MCF 10A (cell line): ENCODE measurements at regions not wholly inside any gene's neighbourhood (a gene's known extent, or its start where the extent isn't known, plus 50 kb on each side); places are given as distances from the start of the nearest gene placed in this dataset.

Experiments
- BruUV-seq: library from RNA; stranded (reverse); fragments of 400-500 nt; replicated peaks from 2 replicates; lab custom pipeline; 2021; lab: Mats Ljungman, UMichigan
- CTCF ChIA-PET: fragments of 300-600 bp; sonication (Branson Sonifier 250); formaldehyde crosslinking; extraction: SDS; loops from one replicate; lab custom pipeline; 2021; ENCODE audit warnings: antibody characterized with exemption, inconsistent platforms; lab: Yijun Ruan, JAX
- POLR2A ChIA-PET: fragments of 300-600, 350-650 bp; sonication (Branson Sonifier 250); formaldehyde crosslinking; extraction: SDS; loops from one replicate; lab custom pipeline; 2020; ENCODE audit warnings: antibody characterized with exemption, inconsistent platforms; lab: Yijun Ruan, JAX
- DNase-seq: peaks from one replicate; pipeline ENCODE4 v3.0.0-alpha.2; 2018; ENCODE audit not compliant: unreplicated experiment
- H3K27ac Mint-ChIP-seq: one replicate; pipeline ENCODE4 v1.8.0; 2022; ENCODE audit warnings: mild to moderate bottlenecking, low read depth, mixed read lengths; ENCODE audit not compliant: unreplicated experiment
- H3K27me3 Mint-ChIP-seq: one replicate; pipeline ENCODE4 v1.8.0; 2022; ENCODE audit warnings: mixed read lengths; ENCODE audit not compliant: insufficient read depth, unreplicated experiment
- H3K36me3 Mint-ChIP-seq: one replicate; pipeline ENCODE4 v1.8.0; 2022; ENCODE audit warnings: mild to moderate bottlenecking, moderate library complexity, mixed read lengths; ENCODE audit not compliant: insufficient read depth, unreplicated experiment
- H3K4me1 Mint-ChIP-seq: one replicate; pipeline ENCODE4 v1.8.0; 2022; ENCODE audit warnings: mixed read lengths; ENCODE audit not compliant: insufficient read depth, unreplicated experiment
- H3K4me3 Mint-ChIP-seq: one replicate; pipeline ENCODE4 v1.8.0; 2022; ENCODE audit warnings: mild to moderate bottlenecking, moderate library complexity, mixed read lengths; ENCODE audit not compliant: unreplicated experiment
- H3K9me3 Mint-ChIP-seq: one replicate; pipeline ENCODE4 v1.8.0; 2022; ENCODE audit warnings: mixed read lengths; ENCODE audit not compliant: unreplicated experiment
- CTCF ChIP-seq: fragments of 200-600 bp; IDR thresholded peaks from one replicate; pipeline ENCODE4 v1.8.0; 2022; ENCODE audit warnings: antibody characterized with exemption, mild to moderate bottlenecking; ENCODE audit not compliant: unreplicated experiment
- intact Hi-C: fragments of 100-400 bp; cut with micrococcal nuclease; formaldehyde crosslinking; loops from 2 replicates; pipeline ENCODE4 v1.14.1; 2022

- ChIA-PET CTCF (interaction anchor here (0.6 kb wide), 1 partner anchor 278 kb away, joined by 3 read pairs; no protein-coding TSS in a partner anchor), POLR2A (no interaction called here)
- Mint-ChIP-seq H3K4me1 (no peaks in the 10 kb centered on the region), H3K27me3 (no peaks in the 10 kb centered on the region), H3K27ac (no peak overlapping the region), H3K4me3 (no peak overlapping the region), H3K36me3 (no peaks in the 10 kb centered on the region), H3K9me3 (no peaks in the 10 kb centered on the region)
- no TSS peak for BruUV-seq
- intact Hi-C loops, result no loop called here
- no peak for DNase-seq
- no peak for TF ChIP-seq CTCF
These were observed 156.1 kb upstream of the CTBP2 start for GRCh38 chr10:125316436-125316835.

GRCh38 chr10:125300937-125301336, 140.6 kb upstream of the CTBP2 start:
- TF ChIP-seq CTCF, result no peak
- no TSS peak for BruUV-seq
- intact Hi-C loops, result no loop called here
- POLR2A ChIA-PET, result no interaction called here
- Mint-ChIP-seq H3K27ac (no peak overlapping the region), H3K27me3 (no peaks in the 10 kb centered on the region), H3K4me1 (peaks cover 5% of the 10 kb centered on the region), H3K36me3 (no peaks in the 10 kb centered on the region), H3K4me3 (no peak overlapping the region), H3K9me3 (peaks cover 6% of the 10 kb centered on the region)
- CTCF ChIA-PET, result no interaction called here
- no peak for DNase-seq

- Mint-ChIP-seq H3K27ac (no peak overlapping the region), H3K4me3 (no peak overlapping the region), H3K27me3 (no peaks in the 10 kb centered on the region), H3K9me3 (peaks cover 6% of the 10 kb centered on the region), H3K4me1 (peaks cover 5% of the 10 kb centered on the region), H3K36me3 (no peaks in the 10 kb centered on the region)
- BruUV-seq, result no TSS peak
- TF ChIP-seq CTCF, result no peak
- ChIA-PET POLR2A (no interaction called here), CTCF (no interaction called here)
- no peak for DNase-seq
- intact Hi-C loops, result no loop called here
These were observed 139.1 kb upstream of the CTBP2 start for GRCh38 chr10:125299461-125299860.

- ChIA-PET CTCF (no interaction called here), POLR2A (interaction anchor here (1.0 kb wide), 1 partner anchor 13 kb away, joined by 3 read pairs; no protein-coding TSS in a partner anchor)
- H3K27ac Mint-ChIP-seq, result no peak overlapping the region
- H3K9me3 Mint-ChIP-seq, result peaks cover 6% of the 10 kb centered on the region
- intact Hi-C loops, result no loop called here
- no peak for DNase-seq
- peaks cover 5% of the 10 kb centered on the region for H3K4me1 Mint-ChIP-seq
- no peaks in the 10 kb centered on the region for H3K36me3 Mint-ChIP-seq
- BruUV-seq, result no TSS peak
- H3K27me3 Mint-ChIP-seq, result no peaks in the 10 kb centered on the region
- no peak overlapping the region for H3K4me3 Mint-ChIP-seq
- TF ChIP-seq CTCF, result no peak
These were observed 136.2 kb upstream of the CTBP2 start for GRCh38 chr10:125296598-125296997.
